ENCODE measurements at regions not wholly inside any gene's neighbourhood (a gene's known extent, or its start where the extent isn't known, plus 50 kb on each side); places are given as distances from the start of the nearest gene placed in this dataset.

- no peak for DNase-seq (ENCODE audit: low spot score)
Measured at GRCh38 chr6:54690596-54690995, 156.0 kb upstream of the FAM83B start.

GRCh38 chr6:54694928-54695532, 151.5 kb upstream of the FAM83B start:
- no peak for TF ChIP-seq CTCF (IDR thresholded peaks at IDR 0.05; ENCODE audit: extremely low read depth, missing control alignments)
- no peak for DNase-seq (ENCODE audit: low spot score)

More at GRCh38 chr6:54690596-54690995, 156.0 kb upstream of the FAM83B start:
- TF ChIP-seq CTCF (IDR thresholded peaks at IDR 0.05; ENCODE audit: extremely low read depth, missing control alignments): no peak

- DNase-seq (ENCODE audit: low spot score): no peak
- TF ChIP-seq CTCF (IDR thresholded peaks at IDR 0.05; ENCODE audit: extremely low read depth, missing control alignments): no peak
Measured at GRCh38 chr6:54695815-54696214, 150.8 kb upstream of the FAM83B start.

GRCh38 chr6:54697424-54697823, 149.1 kb upstream of the FAM83B start:
- TF ChIP-seq CTCF (IDR thresholded peaks at IDR 0.05; ENCODE audit: extremely low read depth, missing control alignments): no peak
- no peak for DNase-seq (ENCODE audit: low spot score)

GRCh38 chr6:54698974-54699373, 147.6 kb upstream of the FAM83B start:
- no peak for TF ChIP-seq CTCF (IDR thresholded peaks at IDR 0.05; ENCODE audit: extremely low read depth, missing control alignments)
- peak; percentile 30 for DNase-seq (ENCODE audit: low spot score)

GRCh38 chr6:54700158-54700557, 146.4 kb upstream of the FAM83B start:
- TF ChIP-seq CTCF (IDR thresholded peaks at IDR 0.05; ENCODE audit: extremely low read depth, missing control alignments): no peak

GRCh38 chr6:54702772-54703171, 143.8 kb upstream of the FAM83B start:
- no peak for DNase-seq (ENCODE audit: low spot score)
- TF ChIP-seq CTCF (IDR thresholded peaks at IDR 0.05; ENCODE audit: extremely low read depth, missing control alignments): no peak

More at GRCh38 chr6:54700158-54700557, 146.4 kb upstream of the FAM83B start:
- no peak for DNase-seq (ENCODE audit: low spot score)
